Neural cell (in vitro differentiated cells): ENCODE measurements at regions not wholly inside any gene's neighbourhood (a gene's known extent, or its start where the extent isn't known, plus 50 kb on each side); places are given as distances from the start of the nearest gene placed in this dataset.

Experiments used
- H2AFZ ChIP-seq: fragments of 200-600, 300-800 bp; sonication (generic), shearing (Covaris generic); 2 replicates; pipeline ENCODE4 v1.6.0; 2014; ENCODE audit warnings: low read depth, mild to moderate bottlenecking, antibody characterized with exemption, low read length, moderate library complexity
- H3F3A ChIP-seq: fragments of 200-600 bp; shearing (Covaris generic); 2 replicates; pipeline ENCODE4 v1.6.1; 2016; ENCODE audit warnings: mild to moderate bottlenecking, moderate library complexity, mixed read lengths, antibody characterized with exemption, low read length; ENCODE audit not compliant: insufficient read depth, poor library complexity, severe bottlenecking
- H3K27ac ChIP-seq: fragments of 200-600, 300-800 bp; sonication (generic), shearing (Covaris generic); 2 replicates; pipeline ENCODE4 v1.5.1; 2014; ENCODE audit warnings: mild to moderate bottlenecking, low read length, moderate library complexity
- H3K27me3 ChIP-seq: fragments of 300-800, 200-600 bp; sonication (generic), shearing (Covaris generic); 2 replicates; pipeline ENCODE4 v1.6.0; 2014; ENCODE audit warnings: mild to moderate bottlenecking, low read depth, low read length, moderate library complexity; ENCODE audit not compliant: insufficient read depth
- H3K36me3 ChIP-seq: fragments of 300-800, 200-600 bp; sonication (generic), shearing (Covaris generic); 2 replicates; pipeline ENCODE4 v1.5.1; 2014; ENCODE audit warnings: mild to moderate bottlenecking, antibody characterized with exemption, low read length, moderate library complexity; ENCODE audit not compliant: insufficient read depth
- H3K4me2 ChIP-seq: fragments of 300-800, 200-600 bp; sonication (generic), shearing (Covaris generic); 2 replicates; pipeline ENCODE4 v1.6.0; 2014; ENCODE audit warnings: mild to moderate bottlenecking, low read length
- H3K4me3 ChIP-seq: fragments of 300-800, 200-600 bp; sonication (generic), shearing (Covaris generic); 2 replicates; pipeline ENCODE4 v1.5.1; 2014; ENCODE audit warnings: mild to moderate bottlenecking, low read length, moderate library complexity
- H3K79me2 ChIP-seq: fragments of 200-600 bp; shearing (Covaris generic); replicated peaks from 2 replicates; pipeline ENCODE4 v1.6.0; 2014; ENCODE audit warnings: mild to moderate bottlenecking, low read length, moderate library complexity; ENCODE audit not compliant: insufficient read depth
- H3K9ac ChIP-seq: fragments of 300-800, 200-600 bp; sonication (generic), shearing (Covaris generic); 2 replicates; pipeline ENCODE4 v1.6.1; 2016; ENCODE audit warnings: mild to moderate bottlenecking, low read length, mixed read lengths
- H3K9me2 ChIP-seq: fragments of 200-600 bp; shearing (Covaris generic); 2 replicates; pipeline ENCODE4 v1.6.1; 2016; ENCODE audit warnings: mild to moderate bottlenecking, low read length, mixed read lengths; ENCODE audit not compliant: insufficient read depth
- H3K9me3 ChIP-seq: fragments of 200-600, 300-800 bp; sonication (generic), shearing (Covaris generic); 2 replicates; pipeline ENCODE4 v1.6.1; 2016; ENCODE audit warnings: mild to moderate bottlenecking, mixed run types, low read length, moderate library complexity, mixed read lengths
- H4K20me1 ChIP-seq: fragments of 200-600 bp; shearing (Covaris generic); 2 replicates; pipeline ENCODE4 v1.6.1; 2016; ENCODE audit warnings: mild to moderate bottlenecking, mixed run types; ENCODE audit not compliant: insufficient read depth
- CTCF ChIP-seq: fragments of 450-650 bp; IDR thresholded peaks from 2 replicates; pipeline ENCODE4 v1.5.1; 2014; ENCODE audit warnings: antibody characterized with exemption, mild to moderate bottlenecking, moderate library complexity; ENCODE audit not compliant: poor library complexity, severe bottlenecking
- EP300 ChIP-seq: fragments of 450-650 bp; conservative IDR thresholded peaks from 2 replicates; pipeline ENCODE4 v1.6.1; 2014; ENCODE audit warnings: antibody characterized with exemption, mild to moderate bottlenecking, moderate library complexity; ENCODE audit not compliant: poor library complexity, severe bottlenecking
- EZH2 ChIP-seq: fragments of 200-600, 300-800 bp; shearing (Covaris generic), sonication (generic); IDR thresholded peaks from 2 replicates; pipeline ENCODE4 v1.6.1; 2014; ENCODE audit warnings: antibody characterized with exemption, low read length, borderline replicate concordance, mild to moderate bottlenecking; ENCODE audit not compliant: insufficient read depth, poor library complexity, severe bottlenecking
- MXI1 ChIP-seq: fragments of 450-650 bp; conservative IDR thresholded peaks from 2 replicates; pipeline ENCODE4 v1.6.1; 2014; ENCODE audit warnings: antibody characterized with exemption, mild to moderate bottlenecking; ENCODE audit not compliant: poor library complexity, severe bottlenecking
- POLR2AphosphoS5 ChIP-seq: IDR thresholded peaks from 2 replicates; pipeline ENCODE4 v1.6.1; 2012
- RAD21 ChIP-seq: fragments of 450-650 bp; conservative IDR thresholded peaks from 2 replicates; pipeline ENCODE4 v1.6.1; 2014; ENCODE audit warnings: antibody characterized with exemption, mild to moderate bottlenecking, moderate library complexity
- REST ChIP-seq: IDR thresholded peaks from 2 replicates; pipeline ENCODE4 v1.6.1; 2012; ENCODE audit warnings: borderline replicate concordance
- SMC3 ChIP-seq: fragments of 450-650 bp; conservative IDR thresholded peaks from 2 replicates; pipeline ENCODE4 v1.6.1; 2014; ENCODE audit warnings: antibody characterized with exemption, mild to moderate bottlenecking, moderate library complexity; ENCODE audit not compliant: poor library complexity
- TAF1 ChIP-seq: IDR thresholded peaks from 2 replicates; pipeline ENCODE4 v1.6.1; 2012; ENCODE audit warnings: low read depth

- Histone ChIP-seq H3K36me3 (no peaks in the 10 kb centered on the region), H3K4me3 (no peak overlapping the region), H2AFZ (no peak overlapping the region), H3F3A (no peaks in the 10 kb centered on the region), H3K9ac (no peak overlapping the region), H3K9me2 (no peaks in the 10 kb centered on the region), H3K27me3 (no peaks in the 10 kb centered on the region), H4K20me1 (no peaks in the 10 kb centered on the region), H3K4me2 (no peak overlapping the region), H3K79me2 (no peaks in the 10 kb centered on the region), H3K27ac (no peak overlapping the region), H3K9me3 (no peaks in the 10 kb centered on the region)
- TF ChIP-seq REST (no peak), EP300 (no peak), RAD21 (no peak), SMC3 (no peak), EZH2 (no peak), POLR2AphosphoS5 (no peak), MXI1 (no peak), TAF1 (no peak), CTCF (no peak)
Measured at GRCh38 chr5:38714240-38714639, 131.6 kb upstream of the OSMR start.

DNA sequence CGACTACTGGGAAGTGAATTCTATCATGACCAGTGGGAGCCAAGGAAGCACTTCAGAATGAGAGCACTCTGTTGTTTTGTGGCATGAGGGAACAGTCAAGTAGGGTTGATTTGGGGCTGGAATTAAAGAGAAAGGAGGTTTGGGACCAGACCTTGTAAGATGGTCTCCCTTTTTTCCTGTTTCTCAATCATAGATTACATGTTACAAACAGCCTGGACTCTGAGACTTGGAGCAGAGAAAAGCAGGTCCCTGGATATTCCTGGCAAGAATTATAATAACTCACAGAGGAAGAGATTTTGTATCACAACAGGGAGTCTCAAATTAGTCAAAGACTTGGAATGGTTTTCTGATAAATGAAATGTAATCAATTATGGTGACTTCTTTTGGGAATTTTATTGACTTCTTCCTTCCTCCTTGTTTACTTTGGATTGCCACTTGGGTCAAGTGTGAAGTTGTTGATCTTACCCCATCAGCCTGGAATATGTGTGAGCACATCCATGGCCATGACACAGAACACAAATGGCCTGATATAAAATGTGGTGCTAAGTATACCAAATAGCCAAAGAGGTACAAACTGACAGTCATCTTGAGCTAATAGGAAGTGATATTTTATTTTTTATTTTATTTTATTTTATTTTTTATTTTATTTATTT, 131.0 kb upstream of the OSMR start:
- no peak overlapping the region for H3K9ac ChIP-seq
- H3K27me3 ChIP-seq = no peaks in the 10 kb centered on the region
- no peak overlapping the region for H3K4me3 ChIP-seq
- no peaks in the 10 kb centered on the region for H3K79me2 ChIP-seq
- H2AFZ ChIP-seq = no peak overlapping the region
- no peak overlapping the region for H3K27ac ChIP-seq
- TF ChIP-seq RAD21 (no peak), CTCF (no peak), EP300 (no peak), POLR2AphosphoS5 (no peak), EZH2 (no peak), SMC3 (no peak), REST (no peak)
- no peak overlapping the region for H3K4me2 ChIP-seq
- H3K9me3 ChIP-seq = no peaks in the 10 kb centered on the region
- no peaks in the 10 kb centered on the region for H4K20me1 ChIP-seq
- no peaks in the 10 kb centered on the region for H3F3A ChIP-seq
- H3K9me2 ChIP-seq = no peaks in the 10 kb centered on the region
- H3K36me3 ChIP-seq = no peaks in the 10 kb centered on the region
